Heart right ventricle (tissue), 16 donors: ENCODE measurements at regions not wholly inside any gene's neighbourhood (a gene's known extent, or its start where the extent isn't known, plus 50 kb on each side); places are given as distances from the start of the nearest gene placed in this dataset.

Experiments used
- ATAC-seq, 8 donors: fragments of 200-7000 bp; cut with Tn5 transposase; one replicate each; pipeline ENCODE4 v1.9.1; 2020; ENCODE audit warnings: mild to moderate bottlenecking in 8 of 8, moderate library complexity in 8 of 8, moderate number of reproducible peaks in 1 of 8
- DNase-seq, 2 donors: peaks; one replicate each; pipeline ENCODE4 v3.0.0-alpha.2; 2020
- H3K27ac ChIP-seq, 10 donors: fragments of 200-600 bp; sonication (generic) in 2 of 10; one replicate each; pipeline versions ENCODE4 v1.5.0 to v1.8.0; 2020 to 2022; ENCODE audit warnings: mild to moderate bottlenecking in 3 of 10
- H3K27me3 ChIP-seq, 7 donors: fragments of 200-600 bp; one replicate each; pipeline ENCODE4 v1.8.0; 2021 to 2022; ENCODE audit warnings: mild to moderate bottlenecking in 2 of 7
- H3K36me3 ChIP-seq, 9 donors: fragments of 200-600 bp; sonication (generic) in 1 of 9; one replicate each; pipeline versions ENCODE4 v1.5.0 to v1.8.0; 2020 to 2022; ENCODE audit warnings: mild to moderate bottlenecking in 2 of 9
- H3K4me1 ChIP-seq, 9 donors: fragments of 200-600 bp; sonication (generic) in 1 of 9; one replicate each; pipeline versions ENCODE4 v1.5.0 to v1.8.0; 2020 to 2022; ENCODE audit warnings: mild to moderate bottlenecking in 4 of 9
- H3K4me3 ChIP-seq, 10 donors: fragments of 200-600 bp; sonication (generic) in 2 of 10; one replicate each; pipeline versions ENCODE4 v1.5.0 to v1.8.0; 2020 to 2022; ENCODE audit warnings: mild to moderate bottlenecking in 7 of 10, moderate library complexity in 2 of 10
- H3K9me3 ChIP-seq, 11 donors: fragments of 200-600 bp in 10 of 11; sonication (generic) in 2 of 11; one replicate each; pipeline versions ENCODE4 v1.5.0 to v1.8.0; 2013 to 2022; ENCODE audit warnings: mild to moderate bottlenecking in 2 of 11, control low read depth in 1 of 11, moderate library complexity in 1 of 11
- CTCF ChIP-seq, 9 donors: fragments of 200-600 bp; sonication (generic) in 2 of 9; IDR thresholded peaks; one replicate each; pipeline versions ENCODE4 v1.5.0 to v1.8.0; 2021 to 2022; ENCODE audit warnings: antibody characterized with exemption in 9 of 9, mild to moderate bottlenecking in 5 of 9, moderate library complexity in 1 of 9
- WGBS, 2 donors: extraction: QIAGEN DNeasy Blood & Tissue Kit; methylation state at CpG; one replicate each; pipeline ENCODE4 v1.1.7; 2013; ENCODE audit warnings: inconsistent platforms in 1 of 2; 5-methylcytosine and 5-hydroxymethylcytosine counted together
- intact Hi-C, 10 donors: fragments of 100-400 bp; cut with DNase I; formaldehyde crosslinking; loops; one replicate each; pipeline versions ENCODE4 v1.11.1 to v1.14.2; 2022
- donor health status: Arrhythmogenic right ventricular cardiomyopathy.
- donor health status: ischemic (EF 13 %, LVEDD 7.1; RV severe dilation, severe dysfunction).
- donor health status: healthy with polysubstance abuse.
- donor health status: DM: no; HTN: yes; CAD: no.
- donor health status: DM: no; HTN: no; CAD: no.
- donor health status: ischemic (EF 25% LVEDD 6.9; RV normal size, moderate dysfunction).
- donor health status: ischemic (EF 25% LVEDD 5.7; RV mildly dilated, moderate dysfunction).
- donor health status: healthy.
- donor health status: DM: yes; HTN: yes; CAD: no.
- donor health status: Ischemic cardiomyopathy.
- donor health status: ischemic (EF 35%, LVEDD 5.7; RV mildly dilated, moderate dysfunction).
- donor health status: nonischemic (EF 11% LVEDD 7.7; RV severe dilation, severe dysfunction).
- donor health status: DM: yes; HTN: yes; CAD: no.
- donor health status: PGD.
- donor health status: ischemic (EF 29% LVEDD 5.4; RV normal size, mild dysfunction).
- donor health status: nonischemic (EF 23%, LVEDD 6.1; RV moderate dilation, normal function).

- Histone ChIP-seq H3K4me3 (no peak overlapping the region), H3K36me3 (no peaks in the 10 kb centered on the region), H3K4me1 (no peaks in the 10 kb centered on the region), H3K27me3 (no peaks in the 10 kb centered on the region), H3K9me3 (peaks cover 0 to 7% (median 0%) of the 10 kb centered on the region in 11 donors), H3K27ac (no peak overlapping the region)
- no peak for DNase-seq
- no peak for ATAC-seq
- 80 to 93% methylated on average over 3 of the region's 3 CpGs for WGBS, 2 donors
- no peak for TF ChIP-seq CTCF (IDR thresholded peaks at IDR 0.05)
- intact Hi-C loops: no loop called here
Measured at GRCh38 chr16:64657316-64658011, 464.4 kb downstream of the CDH11 start.

DNA sequence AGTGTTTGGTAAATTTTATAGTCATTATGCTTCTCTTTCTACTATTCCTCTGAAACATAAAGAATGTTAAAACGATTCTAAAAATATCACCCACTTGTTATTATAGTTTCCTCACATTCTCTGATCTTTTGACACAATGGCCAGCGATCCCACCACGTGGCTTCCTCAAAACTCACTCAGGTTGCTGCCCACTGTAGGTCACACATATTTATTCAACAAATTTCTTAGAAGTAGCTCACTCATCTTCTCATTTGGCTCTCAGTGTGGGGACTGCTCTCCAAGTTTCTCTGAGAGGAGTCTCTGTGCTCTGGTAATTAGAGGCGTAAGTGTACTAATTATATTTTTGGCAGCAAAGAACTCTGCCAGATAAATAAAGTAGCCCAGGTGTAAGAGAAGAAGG is 465.4 kb downstream of the CDH11 start:
- Histone ChIP-seq H3K9me3 (peaks cover 0 to 12% (median 0%) of the 10 kb centered on the region in 11 donors), H3K36me3 (no peaks in the 10 kb centered on the region), H3K27me3 (no peaks in the 10 kb centered on the region), H3K4me1 (no peaks in the 10 kb centered on the region), H3K27ac (no peak overlapping the region), H3K4me3 (no peak overlapping the region)
- ATAC-seq (no peak), DNase-seq (no peak)
- WGBS, 2 donors: 61 to 63% methylated on average over 4 of the region's 4 CpGs
- intact Hi-C loops: no loop called here
- TF ChIP-seq CTCF (IDR thresholded peaks at IDR 0.05): no peak

GRCh38 chr16:64654178-64654577 is 467.7 kb downstream of the CDH11 start:
- no peak for ATAC-seq
- no peaks in the 10 kb centered on the region for H3K36me3 ChIP-seq
- no peak for DNase-seq
- TF ChIP-seq CTCF (IDR thresholded peaks at IDR 0.05): no peak
- no peak overlapping the region for H3K27ac ChIP-seq
- no peaks in the 10 kb centered on the region for H3K4me1 ChIP-seq
- H3K4me3 ChIP-seq: no peak overlapping the region
- no peaks in the 10 kb centered on the region for H3K27me3 ChIP-seq
- H3K9me3 ChIP-seq: peaks cover 0 to 26% (median 0%) of the 10 kb centered on the region in 11 donors
- intact Hi-C loops: no loop called here

- ATAC-seq (peak in 1 of 8 donors; percentile 14), DNase-seq (no peak)
- no peak overlapping the region for H3K27ac ChIP-seq
- no peaks in the 10 kb centered on the region for H3K4me1 ChIP-seq
- WGBS, 2 donors: 67 to 70% methylated on average over 3 of the region's 3 CpGs
- H3K36me3 ChIP-seq: no peaks in the 10 kb centered on the region
- intact Hi-C loops: no loop called here
- no peaks in the 10 kb centered on the region for H3K27me3 ChIP-seq
- H3K9me3 ChIP-seq: peaks cover 0 to 26% (median 0%) of the 10 kb centered on the region in 11 donors
- TF ChIP-seq CTCF (IDR thresholded peaks at IDR 0.05): no peak
- H3K4me3 ChIP-seq: no peak overlapping the region
Measured at GRCh38 chr16:64648282-64648681, 473.6 kb downstream of the CDH11 start.
